IMR-90 (cell line): ENCODE measurements at regions not wholly inside any gene's neighbourhood (a gene's known extent, or its start where the extent isn't known, plus 50 kb on each side); places are given as distances from the start of the nearest gene placed in this dataset.
A peak's percentile ranks its signal among the peaks of the same experiment; 100 is the strongest.

Experiments
- ATAC-seq: fragments of 200-7000 bp; cut with Tn5 transposase; 2 replicates; pipeline ENCODE4 v1.9.1; 2020; ENCODE audit warnings: low read depth, mild to moderate bottlenecking, moderate library complexity
- BruUV-seq: library from RNA; stranded (reverse); fragments of 400-500 nt; replicated peaks from 2 replicates; lab custom pipeline; 2021; lab: Mats Ljungman, UMichigan
- CTCF ChIA-PET: fragments of 300-600 bp; formaldehyde crosslinking; extraction: SDS; loops from one replicate; lab custom pipeline; 2021; ENCODE audit warnings: antibody characterized with exemption; lab: Yijun Ruan, JAX
- POLR2A ChIA-PET: fragments of 300-600 bp; sonication (Branson Sonifier 250); formaldehyde crosslinking; loops from one replicate; lab custom pipeline; 2022; ENCODE audit warnings: antibody characterized with exemption; ENCODE audit not compliant: unreplicated experiment; lab: Charles Lee
- DNase-seq: peaks from one replicate; pipeline ENCODE4 v3.0.0; 2013
- H2AFZ ChIP-seq: replicated peaks from 2 replicates; pipeline ENCODE3; 2013; ENCODE audit warnings: low read length, mild to moderate bottlenecking; ENCODE audit not compliant: poor library complexity
- H2AK5ac ChIP-seq: 2 replicates; pipeline ENCODE4 v1.6.1; 2013; ENCODE audit warnings: low read depth, low read length, inconsistent platforms
- H2AK9ac ChIP-seq: replicated peaks from 2 replicates; pipeline ENCODE3; 2013; ENCODE audit warnings: mild to moderate bottlenecking, low read depth, low read length, moderate library complexity; ENCODE audit not compliant: poor library complexity
- H2BK120ac ChIP-seq: 2 replicates; pipeline ENCODE4 v1.6.1; 2013; ENCODE audit warnings: low read depth, low read length, inconsistent platforms
- H2BK15ac ChIP-seq: 3 replicates; pipeline ENCODE4 v1.6.1; 2013; ENCODE audit warnings: low read depth, low read length, inconsistent platforms
- H2BK20ac ChIP-seq: 2 replicates; pipeline ENCODE4 v1.6.1; 2013; ENCODE audit warnings: low read depth, mild to moderate bottlenecking, inconsistent platforms, low read length, moderate library complexity
- H2BK5ac ChIP-seq: 2 replicates; pipeline ENCODE4 v1.6.1; 2013; ENCODE audit warnings: mild to moderate bottlenecking, low read depth, low read length, inconsistent platforms; ENCODE audit not compliant: poor library complexity, severe bottlenecking
- H3K14ac ChIP-seq: replicated peaks from 2 replicates; pipeline ENCODE4 v1.6.1; 2013; ENCODE audit warnings: low read depth, low read length, inconsistent platforms
- H3K18ac ChIP-seq: 2 replicates; pipeline ENCODE4 v1.6.1; 2013; ENCODE audit warnings: low read depth, low read length, control low read depth
- H3K23ac ChIP-seq: 2 replicates; pipeline ENCODE4 v1.6.1; 2013; ENCODE audit warnings: low read depth, low read length, inconsistent platforms
- H3K27ac ChIP-seq: 2 replicates; pipeline ENCODE4 v1.5.1; 2013; ENCODE audit warnings: mild to moderate bottlenecking, control low read depth, low read length; ENCODE audit not compliant: insufficient read depth
- H3K27me3 ChIP-seq: 2 replicates; pipeline ENCODE4 v1.6.1; 2013; ENCODE audit warnings: low read length; ENCODE audit not compliant: control insufficient read depth, insufficient read depth
- H3K36me3 ChIP-seq: 2 replicates; pipeline ENCODE4 v1.6.1; 2013; ENCODE audit warnings: low read length, mixed read lengths; ENCODE audit not compliant: control insufficient read depth, insufficient read depth
- H3K4ac ChIP-seq: 2 replicates; pipeline ENCODE4 v1.6.1; 2013; ENCODE audit warnings: low read depth, low read length, inconsistent platforms
- H3K4me1 ChIP-seq: 2 replicates; pipeline ENCODE4 v1.6.1; 2013; ENCODE audit warnings: low read length, mixed read lengths; ENCODE audit not compliant: control insufficient read depth, insufficient read depth
- H3K4me2 ChIP-seq: 2 replicates; pipeline ENCODE4 v1.6.1; 2013; ENCODE audit warnings: low read depth, mild to moderate bottlenecking, control low read depth, low read length, moderate library complexity
- H3K4me3 ChIP-seq: 2 replicates; pipeline ENCODE4 v1.5.1; 2013; ENCODE audit warnings: low read depth, mild to moderate bottlenecking, control low read depth, low read length, moderate library complexity; ENCODE audit not compliant: insufficient read depth
- H3K56ac ChIP-seq: 2 replicates; pipeline ENCODE4 v1.6.1; 2013; ENCODE audit warnings: low read length, inconsistent platforms; ENCODE audit not compliant: insufficient read depth; ENCODE audit errors: extremely low read depth
- H3K79me1 ChIP-seq, 2 experiments: 2 replicates each; pipeline ENCODE4 v1.6.1; 2013; ENCODE audit warnings: low read length in 2 of 2, inconsistent platforms in 1 of 2, low read depth in 1 of 2
- H3K9ac ChIP-seq: 2 replicates; pipeline ENCODE4 v1.6.1; 2013; ENCODE audit warnings: low read depth, low read length, control low read depth
- H3K9me1 ChIP-seq: 2 replicates; pipeline ENCODE4 v1.6.1; 2013; ENCODE audit warnings: low read length, inconsistent platforms; ENCODE audit not compliant: insufficient read depth
- H3K9me3 ChIP-seq: 2 replicates; pipeline ENCODE4 v1.6.1; 2013; ENCODE audit warnings: low read length; ENCODE audit not compliant: control insufficient read depth, insufficient read depth
- H4K20me1 ChIP-seq: 2 replicates; pipeline ENCODE4 v1.6.1; 2013; ENCODE audit warnings: low read length, inconsistent platforms; ENCODE audit not compliant: insufficient read depth
- H4K5ac ChIP-seq: 2 replicates; pipeline ENCODE4 v1.6.1; 2013; ENCODE audit warnings: mild to moderate bottlenecking, low read depth, low read length, control low read depth
- H4K8ac ChIP-seq, 2 experiments: 2 replicates each; pipeline ENCODE4 v1.6.1; 2013; ENCODE audit warnings: low read depth in 2 of 2, low read length in 2 of 2, control low read depth in 1 of 2, inconsistent platforms in 1 of 2
- H4K91ac ChIP-seq: 2 replicates; pipeline ENCODE4 v1.6.1; 2013; ENCODE audit warnings: low read depth, low read length, inconsistent platforms; ENCODE audit not compliant: insufficient read depth
- BHLHE40 ChIP-seq: fragments of 150-350 bp; IDR thresholded peaks from 2 replicates; pipeline ENCODE4 v1.6.1; 2016; ENCODE audit warnings: mild to moderate bottlenecking, low read depth, low read length
- CHD1 ChIP-seq: IDR thresholded peaks from 2 replicates; pipeline ENCODE4 v1.6.1; 2012; ENCODE audit warnings: low read depth, low read length, improper control_type of control experiment
- FOS ChIP-seq: fragments of 150-350 bp; IDR thresholded peaks from 2 replicates; pipeline ENCODE4 v1.6.1; 2016; ENCODE audit warnings: low read depth, low read length
- MAFK ChIP-seq: IDR thresholded peaks from 2 replicates; pipeline ENCODE4 v1.6.1; 2012; ENCODE audit warnings: low read depth, low read length, improper control_type of control experiment
- MAZ ChIP-seq: IDR thresholded peaks from 2 replicates; pipeline ENCODE4 v1.6.1; 2012; ENCODE audit warnings: low read depth, mild to moderate bottlenecking, low read length, improper control_type of control experiment, moderate library complexity, borderline replicate concordance
- NFE2L2 ChIP-seq: fragments of 150-350 bp; IDR thresholded peaks from 2 replicates; pipeline ENCODE4 v1.6.1; 2016; ENCODE audit warnings: low read depth, mild to moderate bottlenecking, low read length
- RCOR1 ChIP-seq: IDR thresholded peaks from 2 replicates; pipeline ENCODE4 v1.6.1; 2012; ENCODE audit warnings: mild to moderate bottlenecking, low read length, improper control_type of control experiment; ENCODE audit not compliant: insufficient replicate concordance
- RFX5 ChIP-seq: IDR thresholded peaks from 2 replicates; pipeline ENCODE4 v1.8.0; 2012; ENCODE audit warnings: low read depth, mild to moderate bottlenecking, low read length, moderate library complexity
- SMC3 ChIP-seq: fragments of 150-350 bp; IDR thresholded peaks from 2 replicates; pipeline ENCODE4 v1.6.1; 2016; ENCODE audit warnings: low read depth, mild to moderate bottlenecking, antibody characterized with exemption, low read length, moderate library complexity
- WGBS, 2 experiments: methylation state at CpG; one replicate each; pipeline versions ENCODE4 v1.1.5 to v1.1.7; 2013; ENCODE audit warnings: missing lambda C conversion rate in 2 of 2; ENCODE audit not compliant: insufficient read length in 1 of 2; ENCODE audit errors: extremely low coverage in 2 of 2; 5-methylcytosine and 5-hydroxymethylcytosine counted together
- dilution Hi-C: fragments of 300-500 bp; cut with HindIII; formaldehyde crosslinking; loops from one replicate; pipeline ENCODE4 v1.14.3; 2018; ENCODE audit warnings: low sequenced_read_pairs; ENCODE audit not compliant: unreplicated experiment
- in situ Hi-C: fragments of 300-500 bp; cut with MboI; formaldehyde crosslinking; loops from 3 replicates; pipeline ENCODE4 v1.14.3; 2019; ENCODE audit warnings: low sequenced_read_pairs, inconsistent platforms, mixed read lengths
- intact Hi-C: fragments of 100-400 bp; cut with micrococcal nuclease; formaldehyde crosslinking; loops from 2 replicates; pipeline ENCODE4 v1.10.0; 2022
- TF ChIP-seq, protein P1 (sequence below): conservative IDR thresholded peaks from 2 replicates; pipeline ENCODE4 v1.5.1; 2012; ENCODE audit warnings: mild to moderate bottlenecking, low read depth, low read length, improper control_type of control experiment
- TF ChIP-seq, protein P2 (sequence below): fragments of 150-350 bp; IDR thresholded peaks from 2 replicates; pipeline ENCODE4 v1.6.1; 2017; ENCODE audit warnings: mild to moderate bottlenecking, antibody characterized with exemption, low read length, low read depth

- intact Hi-C loops = no loop called here
- Histone ChIP-seq H3K9me3 (no peaks in the 10 kb centered on the region), H2BK5ac (no peak overlapping the region), H3K4ac (no peak overlapping the region), H3K9ac (no peak overlapping the region), H3K14ac (no peak overlapping the region), H4K8ac (no peak overlapping the region), H2AK9ac (no peak overlapping the region), H2AFZ (no peak overlapping the region), H3K23ac (no peak overlapping the region), H2BK15ac (no peak overlapping the region), H2AK5ac (no peak overlapping the region), H3K4me3 (no peak overlapping the region), H3K18ac (no peak overlapping the region), H3K4me1 (peaks cover 4% of the 10 kb centered on the region; the same call in 1 of the 2 replicates), H3K27ac (no peak overlapping the region), H3K27me3 (no peaks in the 10 kb centered on the region), H2BK20ac (no peak overlapping the region), H3K36me3 (no peaks in the 10 kb centered on the region), H4K5ac (no peak overlapping the region), H3K56ac (no peak overlapping the region), H3K4me2 (no peak overlapping the region), H2BK120ac (no peak overlapping the region), H3K9me1 (no peaks in the 10 kb centered on the region), H4K20me1 (no peaks in the 10 kb centered on the region), H3K79me1 (no peaks in the 10 kb centered on the region), H4K91ac (no peak overlapping the region)
- in situ Hi-C loops = no loop called here
- BruUV-seq = no TSS peak
- ChIA-PET POLR2A (no interaction called here), CTCF (no interaction called here)
- TF ChIP-seq SMC3 (no peak), FOS (0 out of 2 replicates have a peak, but pooled peaks have one; percentile 8), MAZ (no peak), NFE2L2 (peak; percentile 70), RFX5 (no peak), BHLHE40 (no peak), RCOR1 (no peak), MAFK (peak; percentile 36; the same call in 1 of the 2 replicates), CHD1 (no peak)
- TF ChIP-seq, protein P1, sequence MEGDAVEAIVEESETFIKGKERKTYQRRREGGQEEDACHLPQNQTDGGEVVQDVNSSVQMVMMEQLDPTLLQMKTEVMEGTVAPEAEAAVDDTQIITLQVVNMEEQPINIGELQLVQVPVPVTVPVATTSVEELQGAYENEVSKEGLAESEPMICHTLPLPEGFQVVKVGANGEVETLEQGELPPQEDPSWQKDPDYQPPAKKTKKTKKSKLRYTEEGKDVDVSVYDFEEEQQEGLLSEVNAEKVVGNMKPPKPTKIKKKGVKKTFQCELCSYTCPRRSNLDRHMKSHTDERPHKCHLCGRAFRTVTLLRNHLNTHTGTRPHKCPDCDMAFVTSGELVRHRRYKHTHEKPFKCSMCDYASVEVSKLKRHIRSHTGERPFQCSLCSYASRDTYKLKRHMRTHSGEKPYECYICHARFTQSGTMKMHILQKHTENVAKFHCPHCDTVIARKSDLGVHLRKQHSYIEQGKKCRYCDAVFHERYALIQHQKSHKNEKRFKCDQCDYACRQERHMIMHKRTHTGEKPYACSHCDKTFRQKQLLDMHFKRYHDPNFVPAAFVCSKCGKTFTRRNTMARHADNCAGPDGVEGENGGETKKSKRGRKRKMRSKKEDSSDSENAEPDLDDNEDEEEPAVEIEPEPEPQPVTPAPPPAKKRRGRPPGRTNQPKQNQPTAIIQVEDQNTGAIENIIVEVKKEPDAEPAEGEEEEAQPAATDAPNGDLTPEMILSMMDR = no peak
- TF ChIP-seq, protein P2, sequence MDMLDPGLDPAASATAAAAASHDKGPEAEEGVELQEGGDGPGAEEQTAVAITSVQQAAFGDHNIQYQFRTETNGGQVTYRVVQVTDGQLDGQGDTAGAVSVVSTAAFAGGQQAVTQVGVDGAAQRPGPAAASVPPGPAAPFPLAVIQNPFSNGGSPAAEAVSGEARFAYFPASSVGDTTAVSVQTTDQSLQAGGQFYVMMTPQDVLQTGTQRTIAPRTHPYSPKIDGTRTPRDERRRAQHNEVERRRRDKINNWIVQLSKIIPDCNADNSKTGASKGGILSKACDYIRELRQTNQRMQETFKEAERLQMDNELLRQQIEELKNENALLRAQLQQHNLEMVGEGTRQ = no peak
- peak; percentile 78 for ATAC-seq
- peak; percentile 62 for DNase-seq
- dilution Hi-C loops = no loop called here
- WGBS, 2 experiments = no CpG with 5 or more reads among the region's 2 CpGs
These were observed 340.4 kb upstream of the KCNMB2 start for GRCh38 chr3:178195824-178196223.
